ENCODE measurements at regions not wholly inside any gene's neighbourhood (a gene's known extent, or its start where the extent isn't known, plus 50 kb on each side); places are given as distances from the start of the nearest gene placed in this dataset.

DNA sequence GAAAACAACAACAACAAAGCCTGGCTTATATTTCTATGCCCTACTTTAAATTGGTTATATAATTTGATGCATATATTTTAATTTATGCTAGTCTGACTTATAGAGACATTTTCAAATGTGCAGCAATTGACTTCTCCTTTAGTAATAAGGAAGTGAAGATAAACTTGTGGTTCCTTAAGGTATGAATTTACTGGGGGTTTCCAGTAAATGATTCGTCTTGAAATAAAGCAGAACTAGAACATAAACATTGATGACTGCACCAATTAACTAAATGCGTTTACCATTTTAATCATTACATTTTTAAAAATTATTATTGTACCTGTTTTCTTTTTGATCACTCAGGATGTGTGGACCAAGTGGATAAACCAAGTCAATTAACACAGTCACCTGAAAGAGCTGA is 99.6 kb upstream of the CCSER1 start:
- no peak for TF ChIP-seq CTCF (IDR thresholded peaks at IDR 0.05; ENCODE audit: poor library complexity, severe bottlenecking)
- TF ChIP-seq POLR2AphosphoS5 (IDR thresholded peaks at IDR 0.05), result no peak
- TF ChIP-seq EP300 (conservative IDR thresholded peaks at IDR 0.05; ENCODE audit: poor library complexity, severe bottlenecking), result no peak
- no peak for TF ChIP-seq EZH2 (IDR thresholded peaks at IDR 0.05; ENCODE audit: borderline replicate concordance, insufficient read depth, low read length, poor library complexity, severe bottlenecking)
- TF ChIP-seq REST (IDR thresholded peaks at IDR 0.05; ENCODE audit: borderline replicate concordance), result no peak
- no peak for TF ChIP-seq SMC3 (conservative IDR thresholded peaks at IDR 0.05; ENCODE audit: poor library complexity)
- TF ChIP-seq TAF1 (IDR thresholded peaks at IDR 0.05; ENCODE audit: low read depth), result no peak
- no peak for TF ChIP-seq RAD21 (conservative IDR thresholded peaks at IDR 0.05)
